NCI-H2107 (cell line): ENCODE measurements at regions not wholly inside any gene's neighbourhood (a gene's known extent, or its start where the extent isn't known, plus 50 kb on each side); places are given as distances from the start of the nearest gene placed in this dataset.

Experiments used
- DNase-seq: peaks from one replicate; lab custom pipeline; 2025; lab: John Stamatoyannopoulos, UW

- no peak for DNase-seq
These were observed 238.4 kb downstream of the ZEB2 start for GRCh38 chr2:144281476-144281875.

- DNase-seq, result no peak
These were observed 239.9 kb downstream of the ZEB2 start for GRCh38 chr2:144280009-144280408.

- no peak for DNase-seq
These were observed 240.8 kb downstream of the ZEB2 start for GRCh38 chr2:144279165-144279564.

GRCh38 chr2:144277622-144278354, 242.1 kb downstream of the ZEB2 start:
- no peak for DNase-seq

GRCh38 chr2:144275340-144275739, 244.6 kb downstream of the ZEB2 start:
- no peak for DNase-seq

GRCh38 chr2:144274131-144274530, 245.8 kb downstream of the ZEB2 start:
- no peak for DNase-seq

- DNase-seq, result no peak
These were observed 249.0 kb downstream of the ZEB2 start for GRCh38 chr2:144270951-144271350.

GRCh38 chr2:144268036-144268678, 251.8 kb downstream of the ZEB2 start:
- DNase-seq, result no peak

- no peak for DNase-seq
These were observed 252.7 kb downstream of the ZEB2 start for GRCh38 chr2:144267239-144267638.

- DNase-seq, result no peak
These were observed 254.3 kb downstream of the ZEB2 start for GRCh38 chr2:144265654-144266053.

- no peak for DNase-seq
These were observed 258.0 kb downstream of the ZEB2 start for GRCh38 chr2:144261966-144262365.

- no peak for DNase-seq
These were observed 258.6 kb downstream of the ZEB2 start for GRCh38 chr2:144261336-144261735.

GRCh38 chr2:144259332-144259731, 260.6 kb downstream of the ZEB2 start:
- no peak for DNase-seq

GRCh38 chr2:144258154-144258553, 261.8 kb downstream of the ZEB2 start:
- DNase-seq, result no peak

GRCh38 chr2:144256996-144257707, 262.8 kb downstream of the ZEB2 start:
- DNase-seq, result no peak

- no peak for DNase-seq
These were observed 265.3 kb downstream of the ZEB2 start for GRCh38 chr2:144254342-144255235.

GRCh38 chr2:144253743-144254142, 266.2 kb downstream of the ZEB2 start:
- DNase-seq, result no peak

- no peak for DNase-seq
These were observed 267.2 kb downstream of the ZEB2 start for GRCh38 chr2:144252694-144253093.

GRCh38 chr2:144249035-144249637, 270.8 kb downstream of the ZEB2 start:
- DNase-seq, result no peak

GRCh38 chr2:144248350-144249034, 271.4 kb downstream of the ZEB2 start:
- DNase-seq, result no peak

- no peak for DNase-seq
These were observed 275.0 kb downstream of the ZEB2 start for GRCh38 chr2:144244938-144245337.
